Activated T-helper 2 cell treated with anti-CD3 and anti-CD28 coated beads, Interferon-gamma antibody, Interleukin-2, Interleukin-4, amounts not matched to agents 10 μg/mL and 5 μg/mL and 100 μg/mL, durations not matched to agents 14 hours and 24 hours and 36 hours (primary cell): ENCODE measurements at regions not wholly inside any gene's neighbourhood (a gene's known extent, or its start where the extent isn't known, plus 50 kb on each side); places are given as distances from the start of the nearest gene placed in this dataset.

Source experiments
- DNase-seq: peaks from one replicate; pipeline ENCODE4 v3.0.0; 2021; ENCODE audit warnings: low spot score
- H3K27ac Mint-ChIP-seq: one replicate; pipeline ENCODE4 v1.8.0; 2021; ENCODE audit warnings: mixed read lengths
- H3K27me3 Mint-ChIP-seq: one replicate; pipeline ENCODE4 v1.8.0; 2021; ENCODE audit warnings: low read depth, mixed read lengths
- H3K36me3 Mint-ChIP-seq: one replicate; pipeline ENCODE4 v1.8.0; 2021; ENCODE audit warnings: low read depth, mixed read lengths
- H3K4me1 Mint-ChIP-seq: one replicate; pipeline ENCODE4 v1.8.0; 2021; ENCODE audit warnings: low read depth, mixed read lengths
- H3K4me3 Mint-ChIP-seq: one replicate; pipeline ENCODE4 v1.8.0; 2021; ENCODE audit warnings: low read depth, mild to moderate bottlenecking, moderate library complexity, mixed read lengths
- H3K9me3 Mint-ChIP-seq: one replicate; pipeline ENCODE4 v1.8.0; 2021; ENCODE audit warnings: mixed read lengths
- intact Hi-C: fragments of 100-400 bp; cut with micrococcal nuclease; formaldehyde crosslinking; loops from one replicate; pipeline ENCODE4 v1.15.1; 2023

- no peak overlapping the region for H3K27ac Mint-ChIP-seq
- DNase-seq, result no peak
- intact Hi-C loops, result no loop called here
- no peaks in the 10 kb centered on the region for H3K27me3 Mint-ChIP-seq
- no peaks in the 10 kb centered on the region for H3K4me1 Mint-ChIP-seq
- H3K9me3 Mint-ChIP-seq, result peaks cover 11% of the 10 kb centered on the region
- no peak overlapping the region for H3K4me3 Mint-ChIP-seq
- no peaks in the 10 kb centered on the region for H3K36me3 Mint-ChIP-seq
Measured at GRCh38 chr11:80831374-80831773, 1390.5 kb upstream of the TENM4 start.

- H3K9me3 Mint-ChIP-seq, result no peaks in the 10 kb centered on the region
- intact Hi-C loops, result no loop called here
- DNase-seq, result no peak
- no peaks in the 10 kb centered on the region for H3K27me3 Mint-ChIP-seq
- no peaks in the 10 kb centered on the region for H3K4me1 Mint-ChIP-seq
- H3K36me3 Mint-ChIP-seq, result no peaks in the 10 kb centered on the region
- no peak overlapping the region for H3K27ac Mint-ChIP-seq
- H3K4me3 Mint-ChIP-seq, result no peak overlapping the region
Measured at GRCh38 chr11:80827781-80828180, 1387.0 kb upstream of the TENM4 start.

- H3K27ac Mint-ChIP-seq, result no peak overlapping the region
- H3K4me3 Mint-ChIP-seq, result no peak overlapping the region
- H3K4me1 Mint-ChIP-seq, result no peaks in the 10 kb centered on the region
- intact Hi-C loops, result no loop called here
- H3K27me3 Mint-ChIP-seq, result no peaks in the 10 kb centered on the region
- DNase-seq, result no peak
- no peaks in the 10 kb centered on the region for H3K9me3 Mint-ChIP-seq
- H3K36me3 Mint-ChIP-seq, result no peaks in the 10 kb centered on the region
Measured at GRCh38 chr11:80826808-80827207, 1386.0 kb upstream of the TENM4 start.

- DNase-seq, result no peak
- H3K4me1 Mint-ChIP-seq, result no peaks in the 10 kb centered on the region
- no peak overlapping the region for H3K4me3 Mint-ChIP-seq
- H3K36me3 Mint-ChIP-seq, result no peaks in the 10 kb centered on the region
- H3K27me3 Mint-ChIP-seq, result no peaks in the 10 kb centered on the region
- no peak overlapping the region for H3K27ac Mint-ChIP-seq
- intact Hi-C loops, result no loop called here
- H3K9me3 Mint-ChIP-seq, result no peaks in the 10 kb centered on the region
Measured at GRCh38 chr11:80822308-80822707, 1381.5 kb upstream of the TENM4 start.

GRCh38 chr11:80819271-80819670 lies 1378.4 kb upstream of the TENM4 start:
- H3K9me3 Mint-ChIP-seq, result peaks cover 4% of the 10 kb centered on the region
- intact Hi-C loops, result no loop called here
- H3K36me3 Mint-ChIP-seq, result no peaks in the 10 kb centered on the region
- no peak for DNase-seq
- H3K27me3 Mint-ChIP-seq, result no peaks in the 10 kb centered on the region
- H3K4me1 Mint-ChIP-seq, result peaks cover 2% of the 10 kb centered on the region
- no peak overlapping the region for H3K4me3 Mint-ChIP-seq
- no peak overlapping the region for H3K27ac Mint-ChIP-seq

- DNase-seq, result no peak
- intact Hi-C loops, result no loop called here
- Mint-ChIP-seq H3K4me1 (peaks cover 2% of the 10 kb centered on the region), H3K9me3 (peaks cover 13% of the 10 kb centered on the region), H3K36me3 (no peaks in the 10 kb centered on the region), H3K27me3 (no peaks in the 10 kb centered on the region), H3K4me3 (no peak overlapping the region), H3K27ac (no peak overlapping the region)
Measured at GRCh38 chr11:80816966-80817365, 1376.1 kb upstream of the TENM4 start.

GRCh38 chr11:80816454-80816847 lies 1375.6 kb upstream of the TENM4 start:
- H3K9me3 Mint-ChIP-seq, result peaks cover 13% of the 10 kb centered on the region
- intact Hi-C loops, result no loop called here
- H3K27ac Mint-ChIP-seq, result no peak overlapping the region
- DNase-seq, result no peak
- H3K4me3 Mint-ChIP-seq, result no peak overlapping the region
- H3K36me3 Mint-ChIP-seq, result no peaks in the 10 kb centered on the region
- no peaks in the 10 kb centered on the region for H3K27me3 Mint-ChIP-seq
- H3K4me1 Mint-ChIP-seq, result peaks cover 2% of the 10 kb centered on the region

GRCh38 chr11:80815752-80816453 lies 1375.1 kb upstream of the TENM4 start:
- intact Hi-C loops, result no loop called here
- Mint-ChIP-seq H3K9me3 (peaks cover 13% of the 10 kb centered on the region), H3K27me3 (no peaks in the 10 kb centered on the region), H3K4me3 (no peak overlapping the region), H3K36me3 (no peaks in the 10 kb centered on the region), H3K4me1 (peaks cover 2% of the 10 kb centered on the region), H3K27ac (no peak overlapping the region)
- DNase-seq, result no peak

- Mint-ChIP-seq H3K27ac (no peak overlapping the region), H3K9me3 (peaks cover 13% of the 10 kb centered on the region), H3K4me1 (peaks cover 2% of the 10 kb centered on the region), H3K4me3 (no peak overlapping the region), H3K27me3 (no peaks in the 10 kb centered on the region), H3K36me3 (no peaks in the 10 kb centered on the region)
- intact Hi-C loops, result no loop called here
- no peak for DNase-seq
Measured at GRCh38 chr11:80814813-80815212, 1374.0 kb upstream of the TENM4 start.

- Mint-ChIP-seq H3K36me3 (no peaks in the 10 kb centered on the region), H3K27me3 (no peaks in the 10 kb centered on the region), H3K4me3 (no peak overlapping the region), H3K27ac (no peak overlapping the region), H3K4me1 (no peaks in the 10 kb centered on the region), H3K9me3 (peaks cover 9% of the 10 kb centered on the region)
- DNase-seq, result no peak
- intact Hi-C loops, result no loop called here
Measured at GRCh38 chr11:80810695-80811094, 1369.9 kb upstream of the TENM4 start.

- H3K4me1 Mint-ChIP-seq, result no peaks in the 10 kb centered on the region
- H3K27me3 Mint-ChIP-seq, result no peaks in the 10 kb centered on the region
- H3K9me3 Mint-ChIP-seq, result peaks cover 48% of the 10 kb centered on the region
- no peak for DNase-seq
- H3K4me3 Mint-ChIP-seq, result no peak overlapping the region
- no peak overlapping the region for H3K27ac Mint-ChIP-seq
- H3K36me3 Mint-ChIP-seq, result no peaks in the 10 kb centered on the region
- intact Hi-C loops, result no loop called here
Measured at GRCh38 chr11:80798174-80798573, 1357.3 kb upstream of the TENM4 start.

- intact Hi-C loops, result no loop called here
- no peaks in the 10 kb centered on the region for H3K36me3 Mint-ChIP-seq
- H3K27ac Mint-ChIP-seq, result no peak overlapping the region
Measured at GRCh38 chr11:80783561-80783960, 1342.7 kb upstream of the TENM4 start.

GRCh38 chr11:80782135-80782885 lies 1341.5 kb upstream of the TENM4 start:
- Mint-ChIP-seq H3K9me3 (peaks cover 28% of the 10 kb centered on the region), H3K27ac (no peak overlapping the region), H3K36me3 (no peaks in the 10 kb centered on the region), H3K4me3 (no peak overlapping the region), H3K27me3 (no peaks in the 10 kb centered on the region), H3K4me1 (no peaks in the 10 kb centered on the region)
- DNase-seq, result no peak
- intact Hi-C loops, result no loop called here

More at GRCh38 chr11:80783561-80783960, 1342.7 kb upstream of the TENM4 start:
- no peaks in the 10 kb centered on the region for H3K27me3 Mint-ChIP-seq
- H3K4me3 Mint-ChIP-seq, result no peak overlapping the region
- H3K9me3 Mint-ChIP-seq, result peaks cover 28% of the 10 kb centered on the region
- DNase-seq, result no peak
- no peaks in the 10 kb centered on the region for H3K4me1 Mint-ChIP-seq
